Dendritic cell treated with granulocyte-macrophage colony-stimulating factor and Interleukin-4, amounts not matched to agents 40 ng/mL and 50 ng/mL, for 4 days (primary cell): ENCODE measurements at regions not wholly inside any gene's neighbourhood (a gene's known extent, or its start where the extent isn't known, plus 50 kb on each side); places are given as distances from the start of the nearest gene placed in this dataset.
"Not testable (repeated sequence)": the region's sequence is repeated elsewhere in the genome, so short reads cannot be mapped to it uniquely, and the experiment has no call there.

Source experiments
- H3K27ac Mint-ChIP-seq: one replicate; pipeline ENCODE4 v1.8.0; 2022; ENCODE audit warnings: mild to moderate bottlenecking, mixed read lengths
- H3K27me3 Mint-ChIP-seq: one replicate; pipeline ENCODE4 v1.8.0; 2022; ENCODE audit warnings: mild to moderate bottlenecking, mixed read lengths
- H3K36me3 Mint-ChIP-seq: one replicate; pipeline ENCODE4 v1.8.0; 2022; ENCODE audit warnings: low read depth, mixed read lengths
- H3K4me1 Mint-ChIP-seq: one replicate; pipeline ENCODE4 v1.8.0; 2022; ENCODE audit warnings: low read depth, mixed read lengths
- H3K4me3 Mint-ChIP-seq: one replicate; pipeline ENCODE4 v1.8.0; 2022; ENCODE audit warnings: mild to moderate bottlenecking, moderate library complexity, mixed read lengths
- H3K9me3 Mint-ChIP-seq: one replicate; pipeline ENCODE4 v1.8.0; 2022; ENCODE audit warnings: mixed read lengths
- intact Hi-C: fragments of 100-400 bp; cut with micrococcal nuclease; formaldehyde crosslinking; loops from one replicate; pipeline ENCODE4 v1.15.0; 2022

GRCh38 chr6:134787261-134787877 is 162.5 kb downstream of the ALDH8A1 start:
- intact Hi-C loops: no loop called here
- Mint-ChIP-seq H3K4me1 (no peaks in the 10 kb centered on the region), H3K4me3 (no peak overlapping the region), H3K36me3 (no peaks in the 10 kb centered on the region), H3K9me3 (peaks cover 25% of the 10 kb centered on the region), H3K27ac (no peak overlapping the region), H3K27me3 (peaks cover 3% of the 10 kb centered on the region)

DNA sequence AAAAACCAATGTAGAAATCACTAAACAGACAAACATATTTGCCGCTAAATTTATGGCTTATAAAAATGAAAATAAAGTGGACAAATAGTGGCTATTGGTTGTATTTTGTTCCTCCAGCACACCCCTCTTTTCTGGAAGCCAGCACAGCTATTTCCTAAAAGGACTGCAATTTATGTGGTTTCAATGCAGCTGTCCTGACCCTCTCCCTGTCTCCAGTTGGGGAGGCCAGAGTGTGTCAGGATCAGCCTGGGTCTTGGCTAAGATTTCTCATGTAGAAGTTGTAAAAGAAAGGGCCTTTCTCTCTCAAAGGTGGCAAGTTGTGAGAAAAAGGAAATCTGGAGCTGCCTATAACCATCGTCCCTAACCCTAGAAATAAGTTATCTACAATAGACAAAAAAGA is 165.6 kb downstream of the ALDH8A1 start:
- no peak overlapping the region for H3K27ac Mint-ChIP-seq
- no peaks in the 10 kb centered on the region for H3K4me1 Mint-ChIP-seq
- H3K4me3 Mint-ChIP-seq: no peak overlapping the region
- no peaks in the 10 kb centered on the region for H3K27me3 Mint-ChIP-seq
- H3K36me3 Mint-ChIP-seq: no peaks in the 10 kb centered on the region
- peaks cover 11% of the 10 kb centered on the region for H3K9me3 Mint-ChIP-seq
- intact Hi-C loops: no loop called here

DNA sequence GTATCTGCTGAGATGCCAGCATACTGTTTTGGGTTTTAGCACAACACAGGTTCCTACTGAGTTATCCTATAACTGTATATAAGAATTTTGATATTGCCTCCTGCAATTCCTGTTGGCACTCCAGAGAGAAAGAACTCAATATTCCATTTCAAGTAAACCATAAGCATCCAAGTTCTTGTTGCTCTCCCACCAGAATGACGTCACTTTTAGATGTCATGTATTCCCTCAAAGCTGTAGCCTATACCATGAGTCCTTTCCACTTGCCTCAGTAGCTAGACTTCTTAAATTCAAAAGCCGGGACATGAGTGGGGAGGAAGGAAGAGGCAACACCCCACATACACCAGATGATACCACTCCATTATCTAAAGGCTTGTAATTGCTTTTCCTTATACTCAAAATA is 171.5 kb downstream of the ALDH8A1 start:
- peaks cover 2% of the 10 kb centered on the region for H3K27me3 Mint-ChIP-seq
- H3K36me3 Mint-ChIP-seq: no peaks in the 10 kb centered on the region
- no peak overlapping the region for H3K27ac Mint-ChIP-seq
- H3K4me1 Mint-ChIP-seq: peaks cover 6% of the 10 kb centered on the region
- peaks cover 31% of the 10 kb centered on the region for H3K9me3 Mint-ChIP-seq
- H3K4me3 Mint-ChIP-seq: no peak overlapping the region
- intact Hi-C loops: no loop called here

DNA sequence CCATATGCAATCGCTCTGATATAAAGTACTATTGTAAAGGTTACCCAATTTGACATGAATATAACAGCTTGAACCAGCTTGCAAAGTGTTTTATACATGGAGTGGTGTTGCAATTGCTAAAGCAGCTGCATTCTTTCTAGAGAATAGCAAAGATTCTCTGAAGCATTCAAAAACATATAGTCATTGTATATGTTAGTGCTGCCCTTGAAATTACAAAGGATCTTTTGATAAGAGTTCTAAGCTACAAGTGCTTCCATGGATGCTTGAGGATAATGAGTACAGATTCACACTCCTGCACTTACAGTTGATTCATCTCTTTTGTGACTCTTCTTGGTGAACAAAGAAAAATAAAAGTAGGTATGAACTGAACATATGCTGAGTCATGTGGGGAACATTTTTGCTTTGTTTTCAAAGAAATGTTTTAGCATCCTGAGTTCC is 175.7 kb downstream of the ALDH8A1 start:
- H3K27me3 Mint-ChIP-seq: peaks cover 2% of the 10 kb centered on the region
- H3K4me3 Mint-ChIP-seq: no peak overlapping the region
- peaks cover 10% of the 10 kb centered on the region for H3K4me1 Mint-ChIP-seq
- peaks cover 19% of the 10 kb centered on the region for H3K9me3 Mint-ChIP-seq
- no peaks in the 10 kb centered on the region for H3K36me3 Mint-ChIP-seq
- H3K27ac Mint-ChIP-seq: no peak overlapping the region
- intact Hi-C loops: no loop called here

- H3K27me3 Mint-ChIP-seq: peaks cover 2% of the 10 kb centered on the region
- H3K36me3 Mint-ChIP-seq: no peaks in the 10 kb centered on the region
- no peak overlapping the region for H3K4me3 Mint-ChIP-seq
- intact Hi-C loops: no loop called here
- no peak overlapping the region for H3K27ac Mint-ChIP-seq
- peaks cover 17% of the 10 kb centered on the region for H3K4me1 Mint-ChIP-seq
- peaks cover 23% of the 10 kb centered on the region for H3K9me3 Mint-ChIP-seq
These were observed 177.1 kb downstream of the ALDH8A1 start for GRCh38 chr6:134772671-134773360.

DNA sequence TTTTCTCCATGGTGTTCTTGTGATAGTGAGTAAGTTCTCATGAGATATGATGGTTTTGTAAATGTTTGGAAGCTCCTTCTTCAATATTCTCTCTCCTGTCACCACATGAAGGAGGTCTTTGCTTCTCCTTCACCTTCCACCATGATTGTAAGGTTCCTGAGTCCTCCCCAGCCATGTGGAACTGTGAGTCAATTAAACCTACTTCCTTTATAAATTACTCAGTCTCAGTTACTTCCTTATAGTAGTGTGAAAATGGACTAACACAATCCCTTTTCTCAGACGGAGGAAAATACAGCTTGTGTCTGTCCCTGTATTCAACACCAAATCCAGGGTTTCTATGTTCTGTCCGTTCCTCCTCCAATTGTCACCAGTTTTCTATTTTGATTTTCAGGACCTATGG is 181.0 kb downstream of the ALDH8A1 start:
- H3K27ac Mint-ChIP-seq: no peak overlapping the region
- intact Hi-C loops: no loop called here
- no peaks in the 10 kb centered on the region for H3K27me3 Mint-ChIP-seq
- peaks cover 8% of the 10 kb centered on the region for H3K9me3 Mint-ChIP-seq
- no peak overlapping the region for H3K4me3 Mint-ChIP-seq
- peaks cover 12% of the 10 kb centered on the region for H3K4me1 Mint-ChIP-seq
- no peaks in the 10 kb centered on the region for H3K36me3 Mint-ChIP-seq

- no peak overlapping the region for H3K4me3 Mint-ChIP-seq
These were observed 183.4 kb downstream of the ALDH8A1 start for GRCh38 chr6:134766497-134766896.

DNA sequence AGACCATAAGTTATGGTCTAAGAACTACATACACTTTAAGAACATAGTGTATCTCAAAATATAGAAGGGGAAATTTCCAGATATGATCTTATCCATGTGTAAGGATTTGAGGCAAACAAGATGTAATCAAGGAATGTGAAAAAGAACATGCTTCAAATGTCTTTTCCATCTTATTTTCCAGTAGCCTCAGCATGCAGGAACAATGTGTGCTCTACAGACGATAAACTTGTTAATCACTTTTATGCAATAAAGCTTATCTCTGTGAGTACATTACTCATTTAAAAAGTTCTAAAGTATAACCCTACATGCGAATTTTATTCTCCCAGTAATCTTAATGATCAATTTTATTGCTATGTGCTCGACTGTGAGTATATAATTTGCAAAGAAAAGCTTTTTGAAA is 185.2 kb downstream of the ALDH8A1 start:
- Mint-ChIP-seq H3K4me1 (peaks cover 12% of the 10 kb centered on the region), H3K27ac (no peak overlapping the region), H3K4me3 (no peak overlapping the region), H3K9me3 (peaks cover 8% of the 10 kb centered on the region), H3K36me3 (no peaks in the 10 kb centered on the region), H3K27me3 (peaks cover 2% of the 10 kb centered on the region)
- intact Hi-C loops: no loop called here

More at GRCh38 chr6:134766497-134766896, 183.4 kb downstream of the ALDH8A1 start:
- H3K27ac Mint-ChIP-seq: no peak overlapping the region
- peaks cover 12% of the 10 kb centered on the region for H3K4me1 Mint-ChIP-seq
- H3K36me3 Mint-ChIP-seq: no peaks in the 10 kb centered on the region
- intact Hi-C loops: no loop called here
- H3K9me3 Mint-ChIP-seq: peaks cover 8% of the 10 kb centered on the region
- no peaks in the 10 kb centered on the region for H3K27me3 Mint-ChIP-seq

DNA sequence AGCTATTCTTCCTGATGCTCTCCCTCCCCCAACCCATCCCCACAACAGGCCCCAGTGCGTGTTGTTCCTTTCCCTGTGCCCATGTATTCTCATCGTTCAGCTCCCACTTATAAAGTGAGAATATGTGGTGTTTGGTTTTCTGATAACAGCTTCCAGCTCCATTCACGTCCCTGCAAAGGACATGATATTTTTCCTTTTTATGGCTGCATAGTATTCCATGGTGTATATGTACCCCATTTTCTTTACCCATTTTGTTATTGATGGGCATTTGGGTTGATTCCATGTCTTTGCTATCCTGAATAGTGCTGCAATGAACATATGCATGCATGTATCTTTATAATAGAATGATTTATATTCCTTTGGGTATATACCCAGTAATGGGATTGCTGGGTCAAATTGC is 186.3 kb downstream of the ALDH8A1 start:
- H3K4me1 Mint-ChIP-seq, H3K27ac Mint-ChIP-seq, H3K9me3 Mint-ChIP-seq, intact Hi-C loops, H3K4me3 Mint-ChIP-seq, H3K36me3 Mint-ChIP-seq, H3K27me3 Mint-ChIP-seq: not testable (repeated sequence)

GRCh38 chr6:134758621-134759020 is 191.3 kb downstream of the ALDH8A1 start:
- Mint-ChIP-seq H3K9me3 (no peaks in the 10 kb centered on the region), H3K27ac (no peak overlapping the region), H3K4me3 (no peak overlapping the region), H3K27me3 (peaks cover 7% of the 10 kb centered on the region), H3K4me1 (no peaks in the 10 kb centered on the region), H3K36me3 (no peaks in the 10 kb centered on the region)
- intact Hi-C loops: no loop called here

GRCh38 chr6:134757911-134758361 is 192.0 kb downstream of the ALDH8A1 start:
- Mint-ChIP-seq H3K9me3 (no peaks in the 10 kb centered on the region), H3K27ac (no peak overlapping the region), H3K4me1 (no peaks in the 10 kb centered on the region), H3K36me3 (no peaks in the 10 kb centered on the region), H3K4me3 (no peak overlapping the region), H3K27me3 (peaks cover 7% of the 10 kb centered on the region)
- intact Hi-C loops: no loop called here

GRCh38 chr6:134756374-134757025 is 193.4 kb downstream of the ALDH8A1 start:
- H3K36me3 Mint-ChIP-seq: no peaks in the 10 kb centered on the region
- intact Hi-C loops: no loop called here
- no peak overlapping the region for H3K4me3 Mint-ChIP-seq
- H3K9me3 Mint-ChIP-seq: no peaks in the 10 kb centered on the region
- H3K27ac Mint-ChIP-seq: no peak overlapping the region
- H3K27me3 Mint-ChIP-seq: peaks cover 8% of the 10 kb centered on the region
- H3K4me1 Mint-ChIP-seq: no peaks in the 10 kb centered on the region

DNA sequence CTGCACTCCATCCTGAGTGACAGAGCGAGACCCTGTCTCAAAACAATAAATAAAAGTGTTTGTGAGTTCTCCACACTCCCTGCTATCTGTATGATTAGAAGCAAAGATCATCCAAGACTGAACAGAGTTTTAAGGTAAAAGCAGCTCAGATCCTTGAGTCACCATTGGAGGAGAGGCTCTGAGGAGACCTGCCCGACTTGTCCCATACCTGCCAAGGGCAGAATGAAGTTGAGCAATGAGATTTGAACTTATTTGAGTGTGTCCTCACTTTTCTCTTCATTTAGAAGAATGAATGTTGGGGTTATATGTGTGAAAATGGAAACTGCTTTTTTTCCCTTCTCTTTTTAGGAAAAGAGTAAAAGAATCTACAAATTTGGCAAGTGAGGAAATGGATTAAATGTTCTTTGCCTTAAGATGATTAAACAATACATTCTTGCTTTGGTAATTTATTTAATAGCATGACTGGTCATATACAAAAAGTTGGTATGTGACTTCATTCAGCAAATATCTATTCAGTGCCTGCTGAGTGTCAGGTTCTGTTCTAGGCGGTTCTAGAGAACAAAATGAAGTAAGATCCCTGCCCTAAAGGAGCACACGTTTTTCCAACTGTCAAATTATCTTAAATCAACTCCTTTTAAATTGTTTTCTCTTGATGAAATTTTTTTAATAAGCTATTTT is 195.7 kb downstream of the ALDH8A1 start:
- H3K4me3 Mint-ChIP-seq: no peak overlapping the region

DNA sequence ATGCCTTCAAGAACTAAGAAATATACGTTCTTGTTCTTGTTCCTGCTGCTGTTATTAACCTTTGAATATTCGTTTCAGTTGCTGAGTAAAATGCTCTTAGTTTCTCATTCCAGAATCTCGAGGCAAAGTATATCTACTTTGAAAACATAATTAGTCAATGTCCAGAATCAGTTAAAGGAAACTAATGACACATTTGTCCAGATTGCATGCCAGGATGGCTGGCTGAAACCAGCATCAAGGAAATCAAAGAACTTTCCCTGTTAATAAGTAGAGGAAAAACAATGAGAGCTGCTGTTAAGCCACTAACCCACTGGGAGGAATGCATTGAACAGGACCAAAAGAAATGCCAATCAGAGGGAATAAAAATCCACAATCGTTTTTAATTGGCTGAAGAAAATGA is 196.9 kb downstream of the ALDH8A1 start:
- H3K36me3 Mint-ChIP-seq: no peaks in the 10 kb centered on the region
- intact Hi-C loops: no loop called here
- H3K4me3 Mint-ChIP-seq: no peak overlapping the region
- no peak overlapping the region for H3K27ac Mint-ChIP-seq
- H3K9me3 Mint-ChIP-seq: no peaks in the 10 kb centered on the region
- H3K27me3 Mint-ChIP-seq: peaks cover 5% of the 10 kb centered on the region
- no peaks in the 10 kb centered on the region for H3K4me1 Mint-ChIP-seq

More for the DNA sequence above, 195.7 kb downstream of the ALDH8A1 start:
- no peaks in the 10 kb centered on the region for H3K9me3 Mint-ChIP-seq
- intact Hi-C loops: no loop called here
- H3K27me3 Mint-ChIP-seq: peaks cover 7% of the 10 kb centered on the region
- H3K4me1 Mint-ChIP-seq: no peaks in the 10 kb centered on the region
- no peak overlapping the region for H3K27ac Mint-ChIP-seq
- no peaks in the 10 kb centered on the region for H3K36me3 Mint-ChIP-seq
